ENCODE measurements at regions not wholly inside any gene's neighbourhood (a gene's known extent, or its start where the extent isn't known, plus 50 kb on each side); places are given as distances from the start of the nearest gene placed in this dataset.

- no peak overlapping the region for H3K4me3 ChIP-seq (ENCODE audit: low read depth, low read length)
- TF ChIP-seq MAX (IDR thresholded peaks at IDR 0.05; ENCODE audit: low read depth, low read length), result no peak
- TF ChIP-seq MYC (IDR thresholded peaks at IDR 0.05; ENCODE audit: low read depth, low read length), result no peak
- TF ChIP-seq CTCF (IDR thresholded peaks at IDR 0.05; ENCODE audit: low read depth, low read length), result no peak
- TF ChIP-seq POLR2A (IDR thresholded peaks at IDR 0.05; ENCODE audit: extremely low read depth, insufficient read length), result no peak
- no peak for DNase-seq (ENCODE audit: low read depth)
Measured at GRCh38 chr12:126668961-126669360, 1598.0 kb upstream of the TMEM132C start.

GRCh38 chr12:126676434-126676833 is 1590.5 kb upstream of the TMEM132C start:
- TF ChIP-seq MYC (IDR thresholded peaks at IDR 0.05; ENCODE audit: low read depth, low read length) (no peak), CTCF (IDR thresholded peaks at IDR 0.05; ENCODE audit: low read depth, low read length) (no peak), POLR2A (IDR thresholded peaks at IDR 0.05; ENCODE audit: extremely low read depth, insufficient read length) (no peak), MAX (IDR thresholded peaks at IDR 0.05; ENCODE audit: low read depth, low read length) (no peak)
- no peak overlapping the region for H3K4me3 ChIP-seq (ENCODE audit: low read depth, low read length)
- DNase-seq (ENCODE audit: low read depth), result no peak

GRCh38 chr12:126681676-126682075 is 1585.3 kb upstream of the TMEM132C start:
- no peak for TF ChIP-seq MYC (IDR thresholded peaks at IDR 0.05; ENCODE audit: low read depth, low read length)
- no peak for TF ChIP-seq POLR2A (IDR thresholded peaks at IDR 0.05; ENCODE audit: extremely low read depth, insufficient read length)
- TF ChIP-seq MAX (IDR thresholded peaks at IDR 0.05; ENCODE audit: low read depth, low read length), result no peak
- TF ChIP-seq CTCF (IDR thresholded peaks at IDR 0.05; ENCODE audit: low read depth, low read length), result no peak
- DNase-seq (ENCODE audit: low read depth), result peak; percentile 28
- no peak overlapping the region for H3K4me3 ChIP-seq (ENCODE audit: low read depth, low read length)

- no peak for DNase-seq (ENCODE audit: low read depth)
- no peak overlapping the region for H3K4me3 ChIP-seq (ENCODE audit: low read depth, low read length)
- no peak for TF ChIP-seq MAX (IDR thresholded peaks at IDR 0.05; ENCODE audit: low read depth, low read length)
Measured at GRCh38 chr12:126684703-126685102, 1582.3 kb upstream of the TMEM132C start.

GRCh38 chr12:126685636-126686035 is 1581.3 kb upstream of the TMEM132C start:
- no peak for TF ChIP-seq CTCF (IDR thresholded peaks at IDR 0.05; ENCODE audit: low read depth, low read length)
- no peak for TF ChIP-seq MYC (IDR thresholded peaks at IDR 0.05; ENCODE audit: low read depth, low read length)
- no peak for TF ChIP-seq MAX (IDR thresholded peaks at IDR 0.05; ENCODE audit: low read depth, low read length)
- no peak for TF ChIP-seq POLR2A (IDR thresholded peaks at IDR 0.05; ENCODE audit: extremely low read depth, insufficient read length)
- DNase-seq (ENCODE audit: low read depth), result no peak

DNA sequence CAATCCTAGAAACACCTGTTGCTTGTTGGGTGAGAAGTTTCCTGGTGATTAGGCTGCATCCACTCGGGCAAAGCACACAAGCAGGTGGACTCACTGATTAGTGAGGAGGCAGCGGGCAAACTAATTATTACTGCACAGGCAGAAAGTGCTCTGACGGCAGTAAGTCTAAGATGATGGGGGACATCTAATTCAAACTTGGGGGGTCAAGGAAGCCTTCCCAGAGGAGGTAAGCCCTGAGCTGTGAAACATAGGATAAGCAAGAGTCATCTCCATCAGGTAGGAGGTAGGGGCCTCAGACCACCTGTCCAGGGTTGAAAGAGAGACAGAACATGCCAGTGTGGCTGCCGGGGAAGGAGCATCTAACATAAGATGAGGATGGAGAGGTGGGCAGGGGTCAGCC is 1578.4 kb upstream of the TMEM132C start:
- H3K4me3 ChIP-seq (ENCODE audit: low read depth, low read length), result no peak overlapping the region
- no peak for DNase-seq (ENCODE audit: low read depth)
- TF ChIP-seq CTCF (IDR thresholded peaks at IDR 0.05; ENCODE audit: low read depth, low read length), result no peak

More at GRCh38 chr12:126685636-126686035, 1581.3 kb upstream of the TMEM132C start:
- H3K4me3 ChIP-seq (ENCODE audit: low read depth, low read length), result no peak overlapping the region
